ENCODE measurements at regions not wholly inside any gene's neighbourhood (a gene's known extent, or its start where the extent isn't known, plus 50 kb on each side); places are given as distances from the start of the nearest gene placed in this dataset.
A peak's percentile ranks its signal among the peaks of the same experiment; 100 is the strongest.

- in situ Hi-C loops (cut with MboI; ENCODE audit: low sequenced_read_pairs in 4 of 4) (no loop called here), intact Hi-C loops (cut with DNase I; ENCODE audit: low total_unique reads) (no loop called here)
- no peaks in the 10 kb centered on the region for H3K36me3 ChIP-seq
- H3K27ac ChIP-seq = peak overlapping the region; percentile 65 to 79 (median 74)
- no peak for ATAC-seq
- H3K9me3 ChIP-seq = no peaks in the 10 kb centered on the region
- H3K4me1 ChIP-seq = peaks cover 17 to 29% of the 10 kb centered on the region in 2 donors
- H3K27me3 ChIP-seq = no peaks in the 10 kb centered on the region
- no peak overlapping the region for H3K4me3 ChIP-seq
- TF ChIP-seq CTCF (IDR thresholded peaks at IDR 0.05 in 4 of 5, conservative IDR thresholded peaks at IDR 0.05 in 1 of 5) (no peak), POLR2A (IDR thresholded peaks at IDR 0.05) (no peak)
- DNase-seq = no peak
Observed at GRCh38 chr17:31594416-31594815, 202.9 kb downstream of the RAB11FIP4 start.

GRCh38 chr17:31593806-31594205 lies 202.3 kb downstream of the RAB11FIP4 start:
- H3K4me3 ChIP-seq = no peak overlapping the region
- H3K9me3 ChIP-seq = no peaks in the 10 kb centered on the region
- H3K36me3 ChIP-seq = no peaks in the 10 kb centered on the region
- peak; percentile 76 to 78 for DNase-seq
- H3K27me3 ChIP-seq = no peaks in the 10 kb centered on the region
- TF ChIP-seq POLR2A (IDR thresholded peaks at IDR 0.05) = no peak
- no peak for TF ChIP-seq CTCF (IDR thresholded peaks at IDR 0.05 in 4 of 5, conservative IDR thresholded peaks at IDR 0.05 in 1 of 5)
- peaks cover 17 to 29% of the 10 kb centered on the region in 2 donors for H3K4me1 ChIP-seq
- in situ Hi-C loops (cut with MboI; ENCODE audit: low sequenced_read_pairs in 4 of 4) (no loop called here), intact Hi-C loops (cut with DNase I; ENCODE audit: low total_unique reads) (no loop called here)
- peak; percentile 77 to 84 for ATAC-seq
- H3K27ac ChIP-seq = peak overlapping the region; percentile 65 to 79 (median 74)

GRCh38 chr17:31591924-31592323 lies 200.4 kb downstream of the RAB11FIP4 start:
- Histone ChIP-seq H3K9me3 (no peaks in the 10 kb centered on the region), H3K27ac (no peak overlapping the region), H3K4me3 (no peak overlapping the region), H3K36me3 (no peaks in the 10 kb centered on the region), H3K27me3 (no peaks in the 10 kb centered on the region), H3K4me1 (peaks cover 14 to 27% of the 10 kb centered on the region in 2 donors)
- in situ Hi-C loops (cut with MboI; ENCODE audit: low sequenced_read_pairs in 4 of 4) = no loop called here
- TF ChIP-seq POLR2A (IDR thresholded peaks at IDR 0.05) (no peak), CTCF (IDR thresholded peaks at IDR 0.05 in 4 of 5, conservative IDR thresholded peaks at IDR 0.05 in 1 of 5) (no peak)
- ATAC-seq (no peak), DNase-seq (no peak)
- intact Hi-C loops (cut with DNase I; ENCODE audit: low total_unique reads) = no loop called here

- H3K27ac ChIP-seq = no peak overlapping the region
- H3K4me3 ChIP-seq = no peak overlapping the region
- H3K27me3 ChIP-seq = no peaks in the 10 kb centered on the region
- intact Hi-C loops (cut with DNase I; ENCODE audit: low total_unique reads) = no loop called here
- DNase-seq (no peak), ATAC-seq (no peak)
- in situ Hi-C loops (cut with MboI; ENCODE audit: low sequenced_read_pairs in 4 of 4) = no loop called here
- peaks cover 0 to 7% of the 10 kb centered on the region in 2 donors for H3K4me1 ChIP-seq
- no peaks in the 10 kb centered on the region for H3K36me3 ChIP-seq
- no peaks in the 10 kb centered on the region for H3K9me3 ChIP-seq
- TF ChIP-seq POLR2A (IDR thresholded peaks at IDR 0.05) = no peak
- no peak for TF ChIP-seq CTCF (IDR thresholded peaks at IDR 0.05 in 4 of 5, conservative IDR thresholded peaks at IDR 0.05 in 1 of 5)
Observed at GRCh38 chr17:31588512-31588911, 197.0 kb downstream of the RAB11FIP4 start.

- no peak for ATAC-seq
- Histone ChIP-seq H3K4me1 (peaks cover 0 to 2% of the 10 kb centered on the region in 2 donors), H3K36me3 (no peaks in the 10 kb centered on the region), H3K27me3 (no peaks in the 10 kb centered on the region), H3K9me3 (no peaks in the 10 kb centered on the region), H3K27ac (no peak overlapping the region), H3K4me3 (no peak overlapping the region)
- no peak for TF ChIP-seq CTCF (IDR thresholded peaks at IDR 0.05 in 4 of 5, conservative IDR thresholded peaks at IDR 0.05 in 1 of 5)
- no peak for TF ChIP-seq POLR2A (IDR thresholded peaks at IDR 0.05)
- intact Hi-C loops (cut with DNase I; ENCODE audit: low total_unique reads) = no loop called here
- no peak for DNase-seq
- in situ Hi-C loops (cut with MboI; ENCODE audit: low sequenced_read_pairs in 4 of 4) = no loop called here
Observed at GRCh38 chr17:31588034-31588433, 196.6 kb downstream of the RAB11FIP4 start.

All from gastrocnemius medialis (tissue), 4 donors.